ENCODE measurements at regions not wholly inside any gene's neighbourhood (a gene's known extent, or its start where the extent isn't known, plus 50 kb on each side); places are given as distances from the start of the nearest gene placed in this dataset.

- Histone ChIP-seq H3K4me1 (ENCODE audit: control insufficient read depth in 1 of 2, insufficient read depth in 2 of 2, low read length in 2 of 2) (peaks cover 42 to 56% of the 10 kb centered on the region in 2 donors), H3K27me3 (ENCODE audit: control insufficient read depth in 2 of 2, insufficient read depth in 2 of 2, low read length in 2 of 2) (no peaks in the 10 kb centered on the region), H2AFZ (ENCODE audit: insufficient read depth, low read depth, low read length, poor library complexity, severe bottlenecking) (no peak overlapping the region), H3K9ac (ENCODE audit: insufficient read depth, low read length, poor library complexity, severe bottlenecking) (no peak overlapping the region), H3K9me3 (replicated peaks in 1 of 2; ENCODE audit: control insufficient read depth in 1 of 2, insufficient read depth in 1 of 2, low read length in 2 of 2) (no peaks in the 10 kb centered on the region), H3K4me3 (replicated peaks in 1 of 3; ENCODE audit: low read depth in 2 of 3, low read length in 3 of 3) (no peak overlapping the region), H3K27ac (ENCODE audit: low read depth in 1 of 2, low read length in 2 of 2) (no peak overlapping the region), H3K36me3 (replicated peaks in 1 of 2; ENCODE audit: control insufficient read depth in 1 of 2, insufficient read depth in 2 of 2, low read length in 2 of 2) (no peaks in the 10 kb centered on the region), H3K4me2 (replicated peaks; ENCODE audit: extremely low read depth, low read length, poor library complexity, severe bottlenecking) (no peak overlapping the region), H3K79me2 (ENCODE audit: insufficient read depth, low read length) (no peaks in the 10 kb centered on the region), H4K20me1 (ENCODE audit: insufficient read depth, low read length) (no peaks in the 10 kb centered on the region)
- Mint-ChIP-seq H3K27me3 (ENCODE audit: low read depth in 3 of 3) (no peaks in the 10 kb centered on the region), H3K9me3 (no peaks in the 10 kb centered on the region), H3K36me3 (peaks cover 0 to 3% of the 10 kb centered on the region in 2 donors), H3K4me3 (no peak overlapping the region), H3K27ac (no peak overlapping the region), H3K4me1 (peaks cover 56% of the 10 kb centered on the region)
- no peak for DNase-seq
- no peak for TF ChIP-seq CTCF (IDR thresholded peaks at IDR 0.05)
- intact Hi-C loops (cut with micrococcal nuclease) = no loop called here
- no CpG with 5 or more reads among the region's 3 CpGs for WGBS (ENCODE audit: insufficient coverage)
Measured at GRCh38 chr5:56478062-56478461, 244.9 kb upstream of the ANKRD55 start.

DNA sequence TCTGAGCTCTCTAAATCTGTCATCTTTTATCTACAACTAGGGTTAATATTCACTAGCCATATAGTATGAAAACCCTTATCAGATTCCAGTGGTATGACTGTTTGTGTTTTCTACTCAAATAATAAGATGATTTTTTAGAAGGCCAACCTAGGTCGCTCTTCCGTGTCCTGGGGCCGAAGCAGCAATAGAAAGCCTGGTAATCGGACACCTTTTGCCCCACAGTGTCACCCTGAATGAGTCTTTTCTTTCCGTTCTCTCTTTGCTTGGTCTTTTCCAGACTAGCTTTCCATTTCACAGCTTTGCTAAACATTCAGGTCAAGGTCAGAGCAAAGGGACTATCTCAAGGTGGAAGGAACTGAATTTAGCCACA is 243.3 kb upstream of the ANKRD55 start:
- H4K20me1 ChIP-seq (ENCODE audit: insufficient read depth, low read length) = no peaks in the 10 kb centered on the region
- H3K27me3 ChIP-seq (ENCODE audit: control insufficient read depth in 2 of 2, insufficient read depth in 2 of 2, low read length in 2 of 2) = no peaks in the 10 kb centered on the region
- intact Hi-C loops (cut with micrococcal nuclease) = no loop called here
- peaks cover 0 to 2% (median 0%) of the 10 kb centered on the region in 3 donors for H3K27me3 Mint-ChIP-seq (ENCODE audit: low read depth in 3 of 3)
- H3K4me3 ChIP-seq (replicated peaks in 1 of 3; ENCODE audit: low read depth in 2 of 3, low read length in 3 of 3) = no peak overlapping the region
- H3K79me2 ChIP-seq (ENCODE audit: insufficient read depth, low read length) = no peaks in the 10 kb centered on the region
- peaks cover 0 to 3% of the 10 kb centered on the region in 2 donors for H3K36me3 Mint-ChIP-seq
- no peak overlapping the region for H2AFZ ChIP-seq (ENCODE audit: insufficient read depth, low read depth, low read length, poor library complexity, severe bottlenecking)
- 94% methylated on average over 5 of the region's 5 CpGs for WGBS (ENCODE audit: insufficient coverage)
- no peak for DNase-seq
- no peak overlapping the region for H3K27ac Mint-ChIP-seq
- H3K4me2 ChIP-seq (replicated peaks; ENCODE audit: extremely low read depth, low read length, poor library complexity, severe bottlenecking) = no peak overlapping the region
- peaks cover 26 to 41% of the 10 kb centered on the region in 2 donors for H3K4me1 ChIP-seq (ENCODE audit: control insufficient read depth in 1 of 2, insufficient read depth in 2 of 2, low read length in 2 of 2)
- no peak overlapping the region for H3K27ac ChIP-seq (ENCODE audit: low read depth in 1 of 2, low read length in 2 of 2)
- H3K4me3 Mint-ChIP-seq = no peak overlapping the region
- no peaks in the 10 kb centered on the region for H3K9me3 ChIP-seq (replicated peaks in 1 of 2; ENCODE audit: control insufficient read depth in 1 of 2, insufficient read depth in 1 of 2, low read length in 2 of 2)
- TF ChIP-seq CTCF (IDR thresholded peaks at IDR 0.05) = no peak
- peaks cover 40% of the 10 kb centered on the region for H3K4me1 Mint-ChIP-seq
- no peaks in the 10 kb centered on the region for H3K36me3 ChIP-seq (replicated peaks in 1 of 2; ENCODE audit: control insufficient read depth in 1 of 2, insufficient read depth in 2 of 2, low read length in 2 of 2)
- peaks cover 0 to 3% (median 0%) of the 10 kb centered on the region in 7 donors for H3K9me3 Mint-ChIP-seq
- H3K9ac ChIP-seq (ENCODE audit: insufficient read depth, low read length, poor library complexity, severe bottlenecking) = no peak overlapping the region
